ENCODE measurements at regions not wholly inside any gene's neighbourhood (a gene's known extent, or its start where the extent isn't known, plus 50 kb on each side); places are given as distances from the start of the nearest gene placed in this dataset.

DNA sequence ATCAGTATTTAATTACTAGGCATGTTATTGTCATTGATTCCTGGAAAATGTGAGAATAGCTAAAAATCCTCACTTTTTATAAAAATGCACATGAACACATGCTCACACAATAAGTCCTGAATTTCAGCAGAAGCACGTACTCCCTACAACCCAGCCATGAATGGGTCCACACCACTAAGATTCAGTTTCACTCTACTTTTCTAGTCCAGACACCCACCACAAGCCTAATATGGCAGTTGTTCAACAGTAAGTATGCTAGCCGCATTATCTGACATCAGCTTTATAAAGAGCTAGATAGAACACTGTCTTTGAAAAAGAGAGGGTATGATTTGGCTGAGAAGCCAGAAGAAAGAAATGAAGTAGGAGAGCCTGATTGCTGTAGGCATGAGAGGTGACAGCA lies 639.3 kb downstream of the BRINP1 start:
- no peaks in the 10 kb centered on the region for H3K4me1 Mint-ChIP-seq
- Histone ChIP-seq H3K4me3 (no peak overlapping the region), H3F3A (replicated peaks; ENCODE audit: low read depth) (no peaks in the 10 kb centered on the region), H3K36me3 (ENCODE audit: insufficient read depth) (no peaks in the 10 kb centered on the region), H3K4me1 (ENCODE audit: insufficient read depth) (no peaks in the 10 kb centered on the region), H4K20me1 (replicated peaks; ENCODE audit: insufficient read depth) (no peaks in the 10 kb centered on the region), H3K27ac (ENCODE audit: low read depth) (no peak overlapping the region), H3K79me2 (replicated peaks; ENCODE audit: insufficient read depth) (no peaks in the 10 kb centered on the region), H3K4me2 (no peak overlapping the region), H3K27me3 (ENCODE audit: insufficient read depth) (no peaks in the 10 kb centered on the region), H3K9me2 (ENCODE audit: insufficient read depth) (peaks cover 14% of the 10 kb centered on the region; the same call in 1 of the 2 replicates), H2AFZ (no peak overlapping the region)
- H3K9me3 Mint-ChIP-seq = peaks cover 6% of the 10 kb centered on the region
- no peaks in the 10 kb centered on the region for H3K27me3 Mint-ChIP-seq (ENCODE audit: insufficient read depth, low read depth, poor library complexity)
- peaks cover 3% of the 10 kb centered on the region for H3K36me3 Mint-ChIP-seq (ENCODE audit: low read depth)
- DNase-seq (ENCODE audit: low spot score) = no peak
- no peak for ATAC-seq
- H3K4me3 Mint-ChIP-seq = no peak overlapping the region
- no peak for TF ChIP-seq ZNF331 (CRISPR knock-in tag; IDR thresholded peaks at IDR 0.05; ENCODE audit: low read depth)
- TF ChIP-seq CREB1 (CRISPR knock-in tag; IDR thresholded peaks at IDR 0.05; ENCODE audit: low read depth) = no peak
- TF ChIP-seq, protein P1, sequence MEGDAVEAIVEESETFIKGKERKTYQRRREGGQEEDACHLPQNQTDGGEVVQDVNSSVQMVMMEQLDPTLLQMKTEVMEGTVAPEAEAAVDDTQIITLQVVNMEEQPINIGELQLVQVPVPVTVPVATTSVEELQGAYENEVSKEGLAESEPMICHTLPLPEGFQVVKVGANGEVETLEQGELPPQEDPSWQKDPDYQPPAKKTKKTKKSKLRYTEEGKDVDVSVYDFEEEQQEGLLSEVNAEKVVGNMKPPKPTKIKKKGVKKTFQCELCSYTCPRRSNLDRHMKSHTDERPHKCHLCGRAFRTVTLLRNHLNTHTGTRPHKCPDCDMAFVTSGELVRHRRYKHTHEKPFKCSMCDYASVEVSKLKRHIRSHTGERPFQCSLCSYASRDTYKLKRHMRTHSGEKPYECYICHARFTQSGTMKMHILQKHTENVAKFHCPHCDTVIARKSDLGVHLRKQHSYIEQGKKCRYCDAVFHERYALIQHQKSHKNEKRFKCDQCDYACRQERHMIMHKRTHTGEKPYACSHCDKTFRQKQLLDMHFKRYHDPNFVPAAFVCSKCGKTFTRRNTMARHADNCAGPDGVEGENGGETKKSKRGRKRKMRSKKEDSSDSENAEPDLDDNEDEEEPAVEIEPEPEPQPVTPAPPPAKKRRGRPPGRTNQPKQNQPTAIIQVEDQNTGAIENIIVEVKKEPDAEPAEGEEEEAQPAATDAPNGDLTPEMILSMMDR (conservative IDR thresholded peaks at IDR 0.05; ENCODE audit: low read depth in 2 of 2) = no peak
- TF ChIP-seq EZH2 (IDR thresholded peaks at IDR 0.05; ENCODE audit: low read depth, unreplicated experiment) = no peak
- TF ChIP-seq NANOG (IDR thresholded peaks at IDR 0.05; ENCODE audit: borderline replicate concordance) = no peak
- TF ChIP-seq, protein P2, sequence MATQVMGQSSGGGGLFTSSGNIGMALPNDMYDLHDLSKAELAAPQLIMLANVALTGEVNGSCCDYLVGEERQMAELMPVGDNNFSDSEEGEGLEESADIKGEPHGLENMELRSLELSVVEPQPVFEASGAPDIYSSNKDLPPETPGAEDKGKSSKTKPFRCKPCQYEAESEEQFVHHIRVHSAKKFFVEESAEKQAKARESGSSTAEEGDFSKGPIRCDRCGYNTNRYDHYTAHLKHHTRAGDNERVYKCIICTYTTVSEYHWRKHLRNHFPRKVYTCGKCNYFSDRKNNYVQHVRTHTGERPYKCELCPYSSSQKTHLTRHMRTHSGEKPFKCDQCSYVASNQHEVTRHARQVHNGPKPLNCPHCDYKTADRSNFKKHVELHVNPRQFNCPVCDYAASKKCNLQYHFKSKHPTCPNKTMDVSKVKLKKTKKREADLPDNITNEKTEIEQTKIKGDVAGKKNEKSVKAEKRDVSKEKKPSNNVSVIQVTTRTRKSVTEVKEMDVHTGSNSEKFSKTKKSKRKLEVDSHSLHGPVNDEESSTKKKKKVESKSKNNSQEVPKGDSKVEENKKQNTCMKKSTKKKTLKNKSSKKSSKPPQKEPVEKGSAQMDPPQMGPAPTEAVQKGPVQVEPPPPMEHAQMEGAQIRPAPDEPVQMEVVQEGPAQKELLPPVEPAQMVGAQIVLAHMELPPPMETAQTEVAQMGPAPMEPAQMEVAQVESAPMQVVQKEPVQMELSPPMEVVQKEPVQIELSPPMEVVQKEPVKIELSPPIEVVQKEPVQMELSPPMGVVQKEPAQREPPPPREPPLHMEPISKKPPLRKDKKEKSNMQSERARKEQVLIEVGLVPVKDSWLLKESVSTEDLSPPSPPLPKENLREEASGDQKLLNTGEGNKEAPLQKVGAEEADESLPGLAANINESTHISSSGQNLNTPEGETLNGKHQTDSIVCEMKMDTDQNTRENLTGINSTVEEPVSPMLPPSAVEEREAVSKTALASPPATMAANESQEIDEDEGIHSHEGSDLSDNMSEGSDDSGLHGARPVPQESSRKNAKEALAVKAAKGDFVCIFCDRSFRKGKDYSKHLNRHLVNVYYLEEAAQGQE (IDR thresholded peaks at IDR 0.05; ENCODE audit: unreplicated experiment) = no peak
- TF ChIP-seq JUNB (IDR thresholded peaks at IDR 0.05; ENCODE audit: unreplicated experiment) = no peak
- TF ChIP-seq, protein P3, sequence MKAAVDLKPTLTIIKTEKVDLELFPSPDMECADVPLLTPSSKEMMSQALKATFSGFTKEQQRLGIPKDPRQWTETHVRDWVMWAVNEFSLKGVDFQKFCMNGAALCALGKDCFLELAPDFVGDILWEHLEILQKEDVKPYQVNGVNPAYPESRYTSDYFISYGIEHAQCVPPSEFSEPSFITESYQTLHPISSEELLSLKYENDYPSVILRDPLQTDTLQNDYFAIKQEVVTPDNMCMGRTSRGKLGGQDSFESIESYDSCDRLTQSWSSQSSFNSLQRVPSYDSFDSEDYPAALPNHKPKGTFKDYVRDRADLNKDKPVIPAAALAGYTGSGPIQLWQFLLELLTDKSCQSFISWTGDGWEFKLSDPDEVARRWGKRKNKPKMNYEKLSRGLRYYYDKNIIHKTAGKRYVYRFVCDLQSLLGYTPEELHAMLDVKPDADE (IDR thresholded peaks at IDR 0.05) = no peak
- no peak overlapping the region for H3K27ac Mint-ChIP-seq

DNA sequence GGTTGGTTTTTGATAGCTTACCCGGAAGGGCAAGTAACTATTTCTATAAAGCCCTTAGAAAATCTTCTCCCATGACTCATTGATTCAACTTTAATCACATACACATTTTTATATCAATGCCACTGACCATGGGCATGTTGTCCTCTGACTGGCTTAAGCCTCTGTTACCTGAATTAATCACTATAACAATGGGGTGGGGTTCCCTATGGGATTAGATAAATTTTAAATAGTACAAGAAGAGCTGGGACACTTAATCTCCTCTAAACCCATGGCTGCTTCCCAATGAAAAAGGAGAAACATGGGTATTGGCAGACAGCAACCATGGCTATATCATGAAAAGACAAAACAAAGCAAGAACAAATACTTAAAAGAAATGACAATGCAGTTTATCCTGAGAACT lies 636.2 kb downstream of the BRINP1 start:
- Histone ChIP-seq H3K27ac (ENCODE audit: low read depth) (no peak overlapping the region), H3K4me2 (no peak overlapping the region), H3K36me3 (ENCODE audit: insufficient read depth) (no peaks in the 10 kb centered on the region), H3K4me1 (ENCODE audit: insufficient read depth) (no peaks in the 10 kb centered on the region), H3K4me3 (no peak overlapping the region), H2AFZ (no peak overlapping the region), H3F3A (replicated peaks; ENCODE audit: low read depth) (no peaks in the 10 kb centered on the region), H3K27me3 (ENCODE audit: insufficient read depth) (no peaks in the 10 kb centered on the region), H4K20me1 (replicated peaks; ENCODE audit: insufficient read depth) (no peaks in the 10 kb centered on the region), H3K9me2 (ENCODE audit: insufficient read depth) (0 out of 2 replicates have a peak, but pooled peaks cover 3% of the 10 kb centered on the region), H3K79me2 (replicated peaks; ENCODE audit: insufficient read depth) (no peaks in the 10 kb centered on the region)
- DNase-seq (ENCODE audit: low spot score) = no peak
- no peak overlapping the region for H3K4me3 Mint-ChIP-seq
- no peaks in the 10 kb centered on the region for H3K27me3 Mint-ChIP-seq (ENCODE audit: insufficient read depth, low read depth, poor library complexity)
- no peaks in the 10 kb centered on the region for H3K4me1 Mint-ChIP-seq
- H3K36me3 Mint-ChIP-seq (ENCODE audit: low read depth) = peaks cover 19% of the 10 kb centered on the region
- peaks cover 29% of the 10 kb centered on the region for H3K9me3 Mint-ChIP-seq
- no peak for ATAC-seq
- H3K27ac Mint-ChIP-seq = no peak overlapping the region
- no peak for TF ChIP-seq JUNB (IDR thresholded peaks at IDR 0.05; ENCODE audit: unreplicated experiment)
- no peak for TF ChIP-seq CREB1 (CRISPR knock-in tag; IDR thresholded peaks at IDR 0.05; ENCODE audit: low read depth)
- TF ChIP-seq ZNF114 (CRISPR knock-in tag; IDR thresholded peaks at IDR 0.05) = no peak
- TF ChIP-seq, protein P4, sequence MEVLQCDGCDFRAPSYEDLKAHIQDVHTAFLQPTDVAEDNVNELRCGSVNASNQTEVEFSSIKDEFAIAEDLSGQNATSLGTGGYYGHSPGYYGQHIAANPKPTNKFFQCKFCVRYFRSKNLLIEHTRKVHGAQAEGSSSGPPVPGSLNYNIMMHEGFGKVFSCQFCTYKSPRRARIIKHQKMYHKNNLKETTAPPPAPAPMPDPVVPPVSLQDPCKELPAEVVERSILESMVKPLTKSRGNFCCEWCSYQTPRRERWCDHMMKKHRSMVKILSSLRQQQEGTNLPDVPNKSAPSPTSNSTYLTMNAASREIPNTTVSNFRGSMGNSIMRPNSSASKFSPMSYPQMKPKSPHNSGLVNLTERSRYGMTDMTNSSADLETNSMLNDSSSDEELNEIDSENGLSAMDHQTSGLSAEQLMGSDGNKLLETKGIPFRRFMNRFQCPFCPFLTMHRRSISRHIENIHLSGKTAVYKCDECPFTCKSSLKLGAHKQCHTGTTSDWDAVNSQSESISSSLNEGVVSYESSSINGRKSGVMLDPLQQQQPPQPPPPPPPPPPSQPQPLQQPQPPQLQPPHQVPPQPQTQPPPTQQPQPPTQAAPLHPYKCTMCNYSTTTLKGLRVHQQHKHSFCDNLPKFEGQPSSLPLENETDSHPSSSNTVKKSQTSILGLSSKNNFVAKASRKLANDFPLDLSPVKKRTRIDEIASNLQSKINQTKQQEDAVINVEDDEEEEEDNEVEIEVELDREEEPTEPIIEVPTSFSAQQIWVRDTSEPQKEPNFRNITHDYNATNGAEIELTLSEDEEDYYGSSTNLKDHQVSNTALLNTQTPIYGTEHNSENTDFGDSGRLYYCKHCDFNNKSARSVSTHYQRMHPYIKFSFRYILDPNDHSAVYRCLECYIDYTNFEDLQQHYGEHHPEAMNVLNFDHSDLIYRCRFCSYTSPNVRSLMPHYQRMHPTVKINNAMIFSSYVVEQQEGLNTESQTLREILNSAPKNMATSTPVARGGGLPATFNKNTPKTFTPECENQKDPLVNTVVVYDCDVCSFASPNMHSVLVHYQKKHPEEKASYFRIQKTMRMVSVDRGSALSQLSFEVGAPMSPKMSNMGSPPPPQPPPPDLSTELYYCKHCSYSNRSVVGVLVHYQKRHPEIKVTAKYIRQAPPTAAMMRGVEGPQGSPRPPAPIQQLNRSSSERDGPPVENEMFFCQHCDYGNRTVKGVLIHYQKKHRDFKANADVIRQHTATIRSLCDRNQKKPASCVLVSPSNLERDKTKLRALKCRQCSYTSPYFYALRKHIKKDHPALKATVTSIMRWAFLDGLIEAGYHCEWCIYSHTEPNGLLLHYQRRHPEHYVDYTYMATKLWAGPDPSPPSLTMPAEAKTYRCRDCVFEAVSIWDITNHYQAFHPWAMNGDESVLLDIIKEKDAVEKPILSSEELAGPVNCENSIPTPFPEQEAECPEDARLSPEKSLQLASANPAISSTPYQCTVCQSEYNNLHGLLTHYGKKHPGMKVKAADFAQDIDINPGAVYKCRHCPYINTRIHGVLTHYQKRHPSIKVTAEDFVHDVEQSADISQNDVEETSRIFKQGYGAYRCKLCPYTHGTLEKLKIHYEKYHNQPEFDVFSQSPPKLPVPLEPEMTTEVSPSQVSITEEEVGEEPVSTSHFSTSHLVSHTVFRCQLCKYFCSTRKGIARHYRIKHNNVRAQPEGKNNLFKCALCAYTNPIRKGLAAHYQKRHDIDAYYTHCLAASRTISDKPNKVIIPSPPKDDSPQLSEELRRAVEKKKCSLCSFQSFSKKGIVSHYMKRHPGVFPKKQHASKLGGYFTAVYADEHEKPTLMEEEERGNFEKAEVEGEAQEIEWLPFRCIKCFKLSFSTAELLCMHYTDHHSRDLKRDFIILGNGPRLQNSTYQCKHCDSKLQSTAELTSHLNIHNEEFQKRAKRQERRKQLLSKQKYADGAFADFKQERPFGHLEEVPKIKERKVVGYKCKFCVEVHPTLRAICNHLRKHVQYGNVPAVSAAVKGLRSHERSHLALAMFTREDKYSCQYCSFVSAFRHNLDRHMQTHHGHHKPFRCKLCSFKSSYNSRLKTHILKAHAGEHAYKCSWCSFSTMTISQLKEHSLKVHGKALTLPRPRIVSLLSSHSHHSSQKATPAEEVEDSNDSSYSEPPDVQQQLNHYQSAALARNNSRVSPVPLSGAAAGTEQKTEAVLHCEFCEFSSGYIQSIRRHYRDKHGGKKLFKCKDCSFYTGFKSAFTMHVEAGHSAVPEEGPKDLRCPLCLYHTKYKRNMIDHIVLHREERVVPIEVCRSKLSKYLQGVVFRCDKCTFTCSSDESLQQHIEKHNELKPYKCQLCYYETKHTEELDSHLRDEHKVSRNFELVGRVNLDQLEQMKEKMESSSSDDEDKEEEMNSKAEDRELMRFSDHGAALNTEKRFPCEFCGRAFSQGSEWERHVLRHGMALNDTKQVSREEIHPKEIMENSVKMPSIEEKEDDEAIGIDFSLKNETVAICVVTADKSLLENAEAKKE (CRISPR knock-in tag; IDR thresholded peaks at IDR 0.05) = no peak

All from GM23338 (cell line).